CD8-positive, alpha-beta memory T cell (primary cell): ENCODE measurements at regions not wholly inside any gene's neighbourhood (a gene's known extent, or its start where the extent isn't known, plus 50 kb on each side); places are given as distances from the start of the nearest gene placed in this dataset.

ENCODE experiments used
- CTCF ChIA-PET: fragments of 350-600 bp; sonication (Branson Sonifier 250); formaldehyde crosslinking; loops from one replicate; lab custom pipeline; 2021; ENCODE audit warnings: antibody characterized with exemption; lab: Charles Lee
- POLR2A ChIA-PET: fragments of 350-600 bp; sonication (Branson Sonifier 250); formaldehyde crosslinking; loops from one replicate; lab custom pipeline; 2021; ENCODE audit warnings: antibody characterized with exemption; lab: Charles Lee
- DNase-seq, 5 donors: peaks; one replicate each; pipeline versions ENCODE4 v3.0.0 to v3.0.0-alpha.2; 2020 to 2022; ENCODE audit warnings: mixed read lengths in 1 of 5
- H3K27ac ChIP-seq: one replicate; pipeline ENCODE4 v1.7.0; 2013; ENCODE audit warnings: low read depth, mild to moderate bottlenecking, low read length, moderate library complexity
- H3K27me3 ChIP-seq: 2 replicates; pipeline ENCODE4 v1.7.0; 2013; ENCODE audit warnings: low read length, mild to moderate bottlenecking; ENCODE audit not compliant: insufficient read depth, poor library complexity, severe bottlenecking
- H3K36me3 ChIP-seq: 2 replicates; pipeline ENCODE4 v1.7.0; 2013; ENCODE audit warnings: mild to moderate bottlenecking, low read length, moderate library complexity; ENCODE audit not compliant: insufficient read depth
- H3K4me1 ChIP-seq: 2 replicates; pipeline ENCODE4 v1.7.0; 2013; ENCODE audit warnings: mild to moderate bottlenecking, low read length, moderate library complexity; ENCODE audit not compliant: insufficient read depth
- H3K4me3 ChIP-seq: 2 replicates; pipeline ENCODE4 v1.7.0; 2013; ENCODE audit warnings: mild to moderate bottlenecking, low read length
- H3K9me3 ChIP-seq: 2 replicates; pipeline ENCODE4 v1.7.0; 2013; ENCODE audit warnings: mild to moderate bottlenecking, low read length
- H3K27ac Mint-ChIP-seq, 8 donors: one replicate each; pipeline ENCODE4 v1.8.0; 2020 to 2021; ENCODE audit warnings: mixed read lengths in 8 of 8, mild to moderate bottlenecking in 6 of 8, inconsistent platforms in 3 of 8, moderate library complexity in 3 of 8
- H3K27me3 Mint-ChIP-seq, 2 donors: one replicate each; pipeline ENCODE4 v1.8.0; 2020 to 2021; ENCODE audit warnings: mixed read lengths in 2 of 2, mild to moderate bottlenecking in 1 of 2, moderate library complexity in 1 of 2
- H3K36me3 Mint-ChIP-seq, 3 donors: one replicate each; pipeline ENCODE4 v1.8.0; 2020 to 2021; ENCODE audit warnings: mixed read lengths in 3 of 3, inconsistent platforms in 1 of 3, mild to moderate bottlenecking in 1 of 3
- H3K4me1 Mint-ChIP-seq, 3 donors: one replicate each; pipeline ENCODE4 v1.8.0; 2020 to 2021; ENCODE audit warnings: mixed read lengths in 3 of 3, inconsistent platforms in 1 of 3, mild to moderate bottlenecking in 1 of 3
- H3K4me3 Mint-ChIP-seq, 7 donors: one replicate each; pipeline ENCODE4 v1.8.0; 2020 to 2021; ENCODE audit warnings: mixed read lengths in 7 of 7, mild to moderate bottlenecking in 6 of 7, moderate library complexity in 4 of 7, inconsistent platforms in 2 of 7
- H3K9me3 Mint-ChIP-seq, 5 donors: one replicate each; pipeline ENCODE4 v1.8.0; 2020 to 2022; ENCODE audit warnings: mixed read lengths in 5 of 5, mild to moderate bottlenecking in 3 of 5, moderate library complexity in 2 of 5, inconsistent platforms in 1 of 5

GRCh38 chr3:25856902-25857518 lies 67.1 kb downstream of the OXSM start:
- Histone ChIP-seq H3K27me3 (no peaks in the 10 kb centered on the region), H3K27ac (no peak overlapping the region), H3K9me3 (no peaks in the 10 kb centered on the region), H3K36me3 (no peaks in the 10 kb centered on the region), H3K4me3 (no peak overlapping the region), H3K4me1 (no peaks in the 10 kb centered on the region)
- CTCF ChIA-PET, result interaction anchor here (0.6 to 5.9 kb wide), 11 partner anchors 9 to 213 kb away, joined by 3 to 88 read pairs (median 3); no protein-coding TSS in a partner anchor
- Mint-ChIP-seq H3K27ac (no peak overlapping the region), H3K4me3 (no peak overlapping the region), H3K9me3 (peaks cover 0 to 5% (median 0%) of the 10 kb centered on the region in 5 donors), H3K36me3 (no peaks in the 10 kb centered on the region), H3K27me3 (peaks cover 0 to 2% of the 10 kb centered on the region in 2 donors), H3K4me1 (peaks cover 0 to 3% (median 0%) of the 10 kb centered on the region in 3 donors)
- DNase-seq, result peak in 2 of 5 donors; percentile 21 to 29
- POLR2A ChIA-PET, result no interaction called here

- Mint-ChIP-seq H3K27me3 (no peaks in the 10 kb centered on the region), H3K4me1 (peaks cover 0 to 6% (median 0%) of the 10 kb centered on the region in 3 donors), H3K9me3 (peaks cover 0 to 5% (median 0%) of the 10 kb centered on the region in 5 donors), H3K36me3 (no peaks in the 10 kb centered on the region), H3K4me3 (no peak overlapping the region), H3K27ac (no peak overlapping the region)
- Histone ChIP-seq H3K4me1 (no peaks in the 10 kb centered on the region), H3K9me3 (no peaks in the 10 kb centered on the region), H3K27ac (no peak overlapping the region), H3K27me3 (no peaks in the 10 kb centered on the region), H3K36me3 (no peaks in the 10 kb centered on the region), H3K4me3 (no peak overlapping the region)
- CTCF ChIA-PET, result no interaction called here
- no peak for DNase-seq
- POLR2A ChIA-PET, result no interaction called here
Measured at GRCh38 chr3:25861566-25861965, 71.7 kb downstream of the OXSM start.

GRCh38 chr3:25863011-25863415 lies 73.1 kb downstream of the OXSM start:
- Histone ChIP-seq H3K9me3 (no peaks in the 10 kb centered on the region), H3K27ac (no peak overlapping the region), H3K36me3 (no peaks in the 10 kb centered on the region), H3K4me3 (no peak overlapping the region), H3K27me3 (no peaks in the 10 kb centered on the region), H3K4me1 (no peaks in the 10 kb centered on the region)
- POLR2A ChIA-PET, result no interaction called here
- no peak overlapping the region for H3K4me3 Mint-ChIP-seq
- H3K9me3 Mint-ChIP-seq, result peaks cover 0 to 5% (median 0%) of the 10 kb centered on the region in 5 donors
- DNase-seq, result no peak
- no peak overlapping the region for H3K27ac Mint-ChIP-seq
- H3K4me1 Mint-ChIP-seq, result peaks cover 0 to 2% (median 0%) of the 10 kb centered on the region in 3 donors
- CTCF ChIA-PET, result interaction anchor here (0.8 to 1.2 kb wide), 2 partner anchors 49 to 215 kb away, joined by 3 read pairs; no protein-coding TSS in a partner anchor
- no peaks in the 10 kb centered on the region for H3K27me3 Mint-ChIP-seq
- H3K36me3 Mint-ChIP-seq, result no peaks in the 10 kb centered on the region

- Histone ChIP-seq H3K4me1 (no peaks in the 10 kb centered on the region), H3K9me3 (no peaks in the 10 kb centered on the region), H3K27me3 (no peaks in the 10 kb centered on the region), H3K4me3 (no peak overlapping the region), H3K27ac (no peak overlapping the region), H3K36me3 (no peaks in the 10 kb centered on the region)
- ChIA-PET CTCF (interaction anchor here (1.0 to 1.2 kb wide), 2 partner anchors 49 to 216 kb away, joined by 3 read pairs; no protein-coding TSS in a partner anchor), POLR2A (no interaction called here)
- no peaks in the 10 kb centered on the region for H3K36me3 Mint-ChIP-seq
- no peak for DNase-seq
- peaks cover 0 to 5% (median 0%) of the 10 kb centered on the region in 5 donors for H3K9me3 Mint-ChIP-seq
- no peak overlapping the region for H3K27ac Mint-ChIP-seq
- peaks cover 0 to 4% of the 10 kb centered on the region in 2 donors for H3K27me3 Mint-ChIP-seq
- H3K4me1 Mint-ChIP-seq, result peaks cover 0 to 2% (median 0%) of the 10 kb centered on the region in 3 donors
- H3K4me3 Mint-ChIP-seq, result no peak overlapping the region
Measured at GRCh38 chr3:25863416-25863959, 73.6 kb downstream of the OXSM start.

GRCh38 chr3:25870452-25870851 lies 80.6 kb downstream of the OXSM start:
- peaks cover 4 to 7% of the 10 kb centered on the region in 2 donors for H3K27me3 Mint-ChIP-seq
- POLR2A ChIA-PET, result no interaction called here
- CTCF ChIA-PET, result no interaction called here
- no peak overlapping the region for H3K4me3 Mint-ChIP-seq
- peaks cover 0 to 5% (median 4%) of the 10 kb centered on the region in 3 donors for H3K4me1 Mint-ChIP-seq
- H3K9me3 ChIP-seq, result no peaks in the 10 kb centered on the region
- H3K9me3 Mint-ChIP-seq, result peaks cover 0 to 2% (median 0%) of the 10 kb centered on the region in 5 donors
- no peaks in the 10 kb centered on the region for H3K27me3 ChIP-seq
- no peak overlapping the region for H3K27ac Mint-ChIP-seq
- no peak for DNase-seq
- no peaks in the 10 kb centered on the region for H3K4me1 ChIP-seq
- H3K4me3 ChIP-seq, result no peak overlapping the region
- H3K36me3 ChIP-seq, result no peaks in the 10 kb centered on the region
- H3K36me3 Mint-ChIP-seq, result peaks cover 0 to 8% (median 0%) of the 10 kb centered on the region in 3 donors
- H3K27ac ChIP-seq, result no peak overlapping the region

GRCh38 chr3:25872200-25872877 lies 82.4 kb downstream of the OXSM start:
- Histone ChIP-seq H3K27me3 (no peaks in the 10 kb centered on the region), H3K9me3 (no peaks in the 10 kb centered on the region), H3K4me3 (no peak overlapping the region), H3K27ac (no peak overlapping the region), H3K4me1 (no peaks in the 10 kb centered on the region), H3K36me3 (no peaks in the 10 kb centered on the region)
- Mint-ChIP-seq H3K9me3 (peaks cover 0 to 2% (median 0%) of the 10 kb centered on the region in 5 donors), H3K4me3 (peak overlapping the region in 2 of 7 donors; percentile 7 to 28), H3K4me1 (peaks cover 0 to 5% (median 4%) of the 10 kb centered on the region in 3 donors), H3K27ac (no peak overlapping the region), H3K27me3 (peaks cover 4 to 7% of the 10 kb centered on the region in 2 donors), H3K36me3 (peaks cover 0 to 8% (median 0%) of the 10 kb centered on the region in 3 donors)
- DNase-seq, result no peak
- CTCF ChIA-PET, result interaction anchor here (0.7 kb wide), 1 partner anchor 15 kb away, joined by 3 read pairs; no protein-coding TSS in a partner anchor
- POLR2A ChIA-PET, result no interaction called here

GRCh38 chr3:25883492-25883891 lies 93.6 kb downstream of the OXSM start:
- no peaks in the 10 kb centered on the region for H3K9me3 ChIP-seq
- H3K4me1 Mint-ChIP-seq, result no peaks in the 10 kb centered on the region
- H3K4me3 ChIP-seq, result no peak overlapping the region
- H3K9me3 Mint-ChIP-seq, result peaks cover 0 to 2% (median 0%) of the 10 kb centered on the region in 5 donors
- ChIA-PET POLR2A (no interaction called here), CTCF (no interaction called here)
- H3K4me1 ChIP-seq, result no peaks in the 10 kb centered on the region
- H3K36me3 ChIP-seq, result no peaks in the 10 kb centered on the region
- H3K27me3 ChIP-seq, result no peaks in the 10 kb centered on the region
- H3K4me3 Mint-ChIP-seq, result peak overlapping the region in 1 of 7 donors; percentile 59
- no peak overlapping the region for H3K27ac ChIP-seq
- DNase-seq, result no peak
- H3K27ac Mint-ChIP-seq, result no peak overlapping the region
- no peaks in the 10 kb centered on the region for H3K36me3 Mint-ChIP-seq
- H3K27me3 Mint-ChIP-seq, result peaks cover 7 to 19% of the 10 kb centered on the region in 2 donors

GRCh38 chr3:25884981-25885380 lies 95.1 kb downstream of the OXSM start:
- no peaks in the 10 kb centered on the region for H3K36me3 ChIP-seq
- ChIA-PET POLR2A (no interaction called here), CTCF (no interaction called here)
- H3K27ac Mint-ChIP-seq, result no peak overlapping the region
- H3K4me1 Mint-ChIP-seq, result no peaks in the 10 kb centered on the region
- H3K9me3 ChIP-seq, result no peaks in the 10 kb centered on the region
- H3K27me3 Mint-ChIP-seq, result peaks cover 7 to 19% of the 10 kb centered on the region in 2 donors
- no peak overlapping the region for H3K4me3 ChIP-seq
- no peaks in the 10 kb centered on the region for H3K4me1 ChIP-seq
- no peak overlapping the region for H3K4me3 Mint-ChIP-seq
- no peak for DNase-seq
- peaks cover 0 to 2% (median 0%) of the 10 kb centered on the region in 5 donors for H3K9me3 Mint-ChIP-seq
- no peak overlapping the region for H3K27ac ChIP-seq
- no peaks in the 10 kb centered on the region for H3K27me3 ChIP-seq
- no peaks in the 10 kb centered on the region for H3K36me3 Mint-ChIP-seq
